GM18505 (cell line): ENCODE measurements at regions not wholly inside any gene's neighbourhood (a gene's known extent, or its start where the extent isn't known, plus 50 kb on each side); places are given as distances from the start of the nearest gene placed in this dataset.
A peak's percentile ranks its signal among the peaks of the same experiment; 100 is the strongest.

Experiments used
- ATAC-seq: cut with Tn5 transposase; IDR thresholded peaks from one replicate; pipeline ENCODE4 v1.9.1; 2021; ENCODE audit not compliant: unreplicated experiment
- POLR2A ChIP-seq: IDR thresholded peaks from 4 replicates; pipeline ENCODE4 v1.6.1; 2011; ENCODE audit warnings: borderline replicate concordance; ENCODE audit not compliant: insufficient read depth, insufficient read length; ENCODE audit errors: extremely low read depth

DNA sequence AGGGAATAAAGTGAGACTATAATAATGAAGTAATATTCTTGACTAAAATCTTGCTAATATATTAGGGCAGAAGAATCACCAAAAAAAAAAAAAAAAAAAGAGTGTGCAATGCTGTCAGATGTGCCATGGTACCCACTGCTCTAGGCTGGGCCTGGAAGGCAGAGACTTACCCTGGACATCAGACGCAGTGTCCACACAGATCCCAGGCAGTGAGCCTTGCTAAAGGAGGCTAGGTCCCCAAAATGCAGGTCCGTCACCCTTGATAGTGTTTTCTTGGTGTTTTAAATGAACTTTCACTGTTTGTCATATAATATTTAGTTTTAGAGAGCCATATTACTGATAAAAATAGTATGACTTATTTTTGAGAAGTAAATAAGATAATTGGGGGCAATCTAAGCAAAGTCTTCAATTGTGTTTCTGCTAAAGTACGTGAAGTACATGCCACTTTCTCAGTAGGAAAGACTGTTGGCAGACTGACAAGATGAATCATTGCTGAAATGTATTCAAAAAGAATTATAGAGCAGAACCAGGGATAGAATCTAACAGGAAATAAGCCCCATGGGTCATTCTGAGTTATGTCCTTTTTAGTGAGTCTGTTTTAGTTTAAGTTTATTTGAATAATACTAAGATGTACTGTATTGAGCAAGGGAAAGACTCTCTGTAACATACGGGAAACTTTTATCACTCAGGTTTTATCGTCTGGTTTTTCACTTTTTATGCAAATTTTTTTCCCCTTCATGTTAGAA lies 74.6 kb upstream of the PDC start:
- TF ChIP-seq POLR2A, result no peak
- ATAC-seq, result no peak

GRCh38 chr1:186534401-186534800 lies 73.5 kb upstream of the PDC start:
- no peak for ATAC-seq
- no peak for TF ChIP-seq POLR2A

DNA sequence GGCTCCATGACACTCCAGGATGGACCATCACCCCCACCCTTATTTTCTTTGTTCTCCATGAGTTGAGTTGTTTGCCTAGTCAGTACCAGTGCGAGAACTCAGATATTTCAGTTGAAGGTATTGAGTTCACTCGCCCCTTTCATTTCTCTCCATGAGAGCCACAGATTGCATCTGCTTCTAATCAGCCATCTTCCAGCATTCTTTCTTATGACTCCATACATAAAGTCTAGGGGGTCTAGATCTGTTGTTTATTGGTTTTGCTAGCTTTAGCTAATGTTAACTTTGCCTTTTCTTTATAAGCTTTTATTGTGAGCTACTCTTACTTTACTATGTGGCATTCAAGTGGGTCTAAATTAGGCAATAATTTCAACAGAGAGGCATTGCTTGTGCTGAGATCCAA lies 71.6 kb upstream of the PDC start:
- no peak for TF ChIP-seq POLR2A
- ATAC-seq, result no peak

DNA sequence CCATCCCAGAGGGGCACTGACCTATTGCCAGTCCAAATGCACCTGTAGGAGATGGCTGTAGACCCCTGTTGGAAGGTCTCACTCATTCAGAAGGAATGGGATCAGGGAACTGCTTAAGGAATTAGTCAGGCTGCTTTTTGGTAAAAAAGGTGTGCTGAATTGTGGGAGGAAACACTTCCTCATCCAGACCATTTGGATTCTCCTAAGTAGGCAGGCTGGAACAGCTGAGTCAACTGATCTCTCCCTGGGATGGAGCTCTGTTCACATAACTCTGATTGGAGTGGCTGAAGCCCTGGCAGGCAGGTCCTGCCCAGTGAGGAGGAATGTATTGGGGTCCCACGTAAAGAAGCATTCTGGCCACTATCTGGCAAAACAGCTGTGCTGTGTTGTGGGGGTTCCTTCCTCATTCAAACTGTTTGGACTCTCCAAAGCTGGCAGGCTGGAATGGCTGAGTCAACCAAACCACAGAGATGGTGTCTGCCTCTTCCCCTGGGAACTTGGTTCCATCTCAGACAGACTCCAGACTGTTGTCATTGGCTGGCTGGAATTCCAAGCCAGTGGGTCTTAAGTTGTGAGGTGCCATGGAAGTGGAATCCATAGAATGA lies 70.7 kb upstream of the PDC start:
- no peak for TF ChIP-seq POLR2A
- no peak for ATAC-seq

DNA sequence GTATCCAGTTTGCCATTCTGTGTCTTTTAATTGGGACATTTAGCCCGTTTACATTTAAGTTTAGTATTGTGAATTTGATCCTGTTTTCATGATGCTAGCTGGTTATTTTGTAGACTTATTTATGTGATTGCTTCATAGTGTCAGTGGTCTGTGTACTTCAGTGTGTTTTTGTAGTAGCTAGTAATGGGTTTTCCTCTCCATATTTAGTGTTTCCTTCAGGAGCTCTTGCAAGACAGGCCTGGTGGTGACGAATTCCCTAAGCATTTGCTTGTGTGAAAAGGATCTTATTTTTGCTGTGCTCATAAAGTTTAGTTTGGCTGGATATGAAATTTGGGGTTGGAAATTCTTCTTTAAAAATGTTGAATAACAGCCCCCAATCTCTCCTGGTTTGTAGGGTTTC lies 69.2 kb upstream of the PDC start:
- ATAC-seq, result no peak

GRCh38 chr1:186519982-186520381 lies 59.1 kb upstream of the PDC start:
- no peak for TF ChIP-seq POLR2A
- ATAC-seq, result no peak

More for the DNA sequence above, 69.2 kb upstream of the PDC start:
- no peak for TF ChIP-seq POLR2A

DNA sequence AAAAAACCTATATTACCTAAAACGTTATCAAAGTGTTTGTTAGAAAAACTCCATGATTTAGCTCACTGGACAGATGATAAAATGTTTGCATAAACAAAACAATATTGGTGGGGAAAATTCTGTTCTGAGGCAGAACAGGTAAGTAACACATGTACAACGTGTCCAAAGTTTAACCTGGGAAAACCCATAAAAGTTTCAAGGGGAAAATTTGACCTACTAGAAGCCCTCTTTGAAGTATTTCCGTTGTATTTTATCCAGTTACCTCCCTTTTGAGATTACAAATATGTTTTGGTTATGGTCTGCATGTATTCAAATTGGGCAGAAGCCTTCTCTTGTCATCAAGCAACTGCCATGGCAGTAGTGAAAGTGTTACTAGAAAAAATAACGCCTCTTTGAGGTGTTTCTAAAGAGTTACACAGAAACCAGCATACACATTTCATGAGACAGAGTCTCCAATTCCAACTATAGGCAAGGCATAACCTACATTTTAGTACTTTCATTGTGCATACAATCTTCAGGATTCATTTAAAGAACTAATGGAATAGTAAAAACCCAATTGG lies 58.0 kb upstream of the PDC start:
- no peak for TF ChIP-seq POLR2A
- ATAC-seq, result no peak

DNA sequence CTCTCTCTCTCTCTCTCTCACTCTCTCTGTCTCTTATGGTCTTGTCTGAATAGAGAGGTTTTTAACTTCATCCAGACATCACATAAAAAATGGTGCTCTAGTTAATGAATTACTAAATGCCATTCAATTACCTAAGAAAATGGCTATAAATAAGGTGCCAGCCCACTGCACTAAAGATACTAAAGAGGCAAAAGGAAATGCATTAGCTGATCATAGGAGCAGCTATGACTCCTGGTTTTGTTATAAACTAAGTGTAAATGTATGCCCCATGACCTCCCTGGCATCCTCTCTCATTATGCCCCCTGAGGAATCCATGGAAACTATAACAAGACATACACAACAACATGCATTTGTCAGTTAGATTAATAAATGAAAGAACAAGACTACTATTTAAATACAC lies 57.5 kb upstream of the PDC start:
- ATAC-seq, result no peak

DNA sequence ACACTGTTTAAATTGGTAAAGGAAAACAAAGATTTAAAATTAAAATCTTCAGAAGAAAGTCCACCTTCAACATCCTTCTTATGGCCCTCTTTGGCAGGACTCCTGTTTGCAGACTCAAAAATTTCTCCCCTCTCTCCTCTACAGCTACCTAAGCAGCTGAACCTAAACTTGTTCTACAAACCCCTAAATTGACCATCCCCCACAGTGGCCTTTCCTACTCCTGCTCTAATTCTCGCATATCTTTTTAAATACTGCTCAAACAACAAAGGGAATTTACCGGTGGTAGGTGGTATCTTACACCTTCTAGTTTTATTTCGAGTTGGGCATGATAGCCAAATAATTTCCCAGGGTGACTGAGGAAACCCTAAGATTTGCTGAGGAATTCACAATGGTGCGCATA lies 53.5 kb upstream of the PDC start:
- TF ChIP-seq POLR2A, result no peak
- no peak for ATAC-seq

More for the DNA sequence above, 57.5 kb upstream of the PDC start:
- TF ChIP-seq POLR2A, result no peak

DNA sequence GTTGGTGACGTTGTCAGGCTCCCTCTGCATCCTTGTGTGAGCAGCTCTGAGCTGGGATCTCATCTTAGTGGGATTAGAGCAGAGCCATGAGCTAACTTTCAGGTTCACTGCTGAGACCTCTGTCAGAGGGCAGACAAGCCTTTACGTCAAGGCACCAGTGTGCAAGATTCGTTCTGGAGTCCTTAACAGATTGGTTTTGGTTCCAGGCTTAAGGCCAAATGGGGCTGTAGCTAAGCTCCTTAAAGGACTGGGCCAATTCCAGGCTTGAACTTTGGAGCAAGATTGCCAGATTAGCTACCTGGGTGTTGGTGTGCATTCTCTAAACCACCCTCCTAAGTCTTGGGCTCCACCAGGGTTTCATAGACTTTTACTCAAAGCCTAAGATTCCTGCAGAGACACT lies 52.6 kb upstream of the PDC start:
- TF ChIP-seq POLR2A, result no peak
- ATAC-seq, result no peak

- ATAC-seq, result no peak
Measured at GRCh38 chr1:186512698-186513457, 52.0 kb upstream of the PDC start.

DNA sequence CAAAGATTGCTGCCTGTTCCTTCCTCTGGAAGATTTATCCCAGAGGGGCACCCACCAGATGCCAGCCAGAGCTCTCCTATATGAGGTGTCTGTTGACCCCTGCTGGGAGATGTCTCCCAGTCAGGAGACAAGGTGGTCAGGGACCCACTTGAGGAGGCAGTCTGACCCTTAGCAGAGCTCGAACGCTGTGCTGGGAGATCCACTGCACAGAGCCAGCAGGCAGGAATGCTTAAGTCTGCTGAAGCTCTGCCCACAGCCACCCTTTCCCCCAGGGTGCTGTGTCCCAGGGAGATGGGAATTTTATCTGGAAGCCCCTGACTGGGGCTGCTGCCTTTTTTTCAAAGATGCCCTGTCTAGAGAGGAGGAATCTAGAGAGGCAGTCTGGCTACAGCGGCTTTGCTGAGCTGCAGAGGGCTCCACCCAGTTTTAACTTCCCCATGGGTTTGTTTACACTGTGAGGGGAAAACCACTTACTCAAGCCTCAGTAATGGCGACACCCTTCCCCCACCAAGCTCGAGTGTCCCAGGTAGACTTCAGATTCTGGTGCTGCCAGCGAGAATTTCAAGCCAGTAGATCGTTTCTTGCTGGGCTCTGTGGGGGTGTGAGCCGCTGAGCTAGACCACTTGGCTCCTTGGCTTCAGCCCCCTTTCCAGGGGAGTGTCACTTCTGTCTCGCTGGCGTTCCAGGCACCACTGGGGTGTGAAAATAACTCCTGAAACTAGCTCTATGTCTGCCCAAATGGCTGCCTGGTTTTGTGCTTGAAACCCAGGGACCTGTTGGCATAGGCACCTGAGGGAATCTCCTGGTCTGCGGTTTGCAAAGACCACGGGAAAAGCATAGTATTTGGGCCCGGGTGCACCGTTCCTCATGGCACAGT lies 51.1 kb upstream of the PDC start:
- peak; percentile 82 for ATAC-seq
- no peak for TF ChIP-seq POLR2A

More at GRCh38 chr1:186512698-186513457, 52.0 kb upstream of the PDC start:
- no peak for TF ChIP-seq POLR2A
